ENCODE measurements at regions not wholly inside any gene's neighbourhood (a gene's known extent, or its start where the extent isn't known, plus 50 kb on each side); places are given as distances from the start of the nearest gene placed in this dataset.
A peak's percentile ranks its signal among the peaks of the same experiment; 100 is the strongest.

DNA sequence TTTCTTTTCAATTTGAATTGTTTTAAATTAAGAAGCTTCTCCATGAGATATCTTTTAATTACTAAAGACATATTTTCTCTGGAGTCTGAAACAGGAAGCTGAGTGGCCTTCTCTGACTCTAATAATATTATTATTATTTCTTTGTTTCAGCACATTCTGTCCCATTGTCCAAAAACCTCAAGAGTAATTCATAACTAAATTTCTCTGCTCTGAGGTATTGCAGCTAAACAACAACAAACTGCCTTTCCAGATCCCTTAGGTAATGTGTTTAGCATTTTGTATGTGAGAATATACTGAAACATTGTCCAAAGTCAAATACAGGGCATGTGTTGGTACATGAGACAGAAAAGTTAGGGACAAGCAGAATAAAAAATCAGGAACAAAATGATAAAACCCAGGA lies 199.0 kb upstream of the FAR2 start:
- DNase-seq (ENCODE audit: low spot score) = no peak
- in situ Hi-C loops (cut with HindIII; ENCODE audit: low sequenced_read_pairs) = no loop called here

DNA sequence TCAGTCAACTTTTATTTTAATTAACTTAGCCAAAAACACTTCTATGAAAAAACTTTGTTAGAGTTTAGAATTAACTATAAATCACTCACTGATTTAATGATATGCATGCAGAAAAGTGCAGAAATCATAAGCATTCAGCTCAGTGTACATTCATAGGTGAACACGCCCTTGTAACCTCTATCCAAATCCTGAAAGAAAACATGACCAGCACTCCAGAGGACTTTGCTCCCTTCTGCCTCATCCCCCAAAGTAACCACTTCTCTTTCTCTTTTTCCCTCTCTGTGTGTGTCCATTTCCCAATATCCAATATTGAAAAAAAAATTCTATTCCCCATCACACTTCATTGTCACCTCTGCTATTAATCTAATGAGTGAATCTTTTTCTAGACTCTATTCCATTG lies 197.1 kb upstream of the FAR2 start:
- in situ Hi-C loops (cut with HindIII; ENCODE audit: low sequenced_read_pairs) = no loop called here
- no peak for DNase-seq (ENCODE audit: low spot score)

DNA sequence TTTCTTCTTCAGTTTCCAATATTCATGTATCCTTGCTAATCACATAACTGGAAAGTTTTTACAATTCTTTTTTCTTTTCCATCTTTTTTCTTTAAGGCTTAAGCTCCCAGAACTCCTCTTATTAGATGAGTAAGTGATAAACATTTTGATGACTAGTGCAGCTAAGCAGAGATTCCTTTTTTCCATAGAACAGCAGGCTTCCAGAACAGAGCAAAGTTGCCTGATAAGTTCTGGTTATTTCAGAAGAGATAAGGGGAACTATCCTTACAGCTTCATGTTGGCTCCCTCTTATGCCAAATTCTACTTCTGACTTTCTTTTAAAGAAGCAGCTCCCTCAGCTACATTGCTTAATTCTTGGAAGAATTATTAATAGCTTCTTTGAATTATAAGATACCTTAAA lies 194.7 kb upstream of the FAR2 start:
- DNase-seq (ENCODE audit: low spot score) = no peak
- in situ Hi-C loops (cut with HindIII; ENCODE audit: low sequenced_read_pairs) = no loop called here

DNA sequence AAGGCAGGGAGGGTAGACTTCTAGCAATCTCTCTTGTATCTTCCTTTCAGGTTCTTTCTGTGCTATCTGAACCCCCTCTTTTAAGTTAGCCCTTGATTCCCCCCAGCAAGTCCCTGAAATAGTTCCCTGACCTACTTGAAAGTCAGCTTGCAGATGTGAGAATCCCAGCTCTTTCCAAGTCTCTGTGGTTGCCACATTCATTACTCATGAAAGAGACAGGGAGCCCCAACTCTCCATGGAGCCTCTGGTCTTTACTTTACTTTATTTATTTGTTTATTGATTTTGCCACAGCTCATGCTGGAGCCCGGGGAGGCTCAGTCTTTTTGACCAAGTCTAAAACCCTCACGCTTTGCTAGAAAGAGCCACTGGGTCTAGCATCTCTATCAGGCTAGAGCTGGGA lies 193.6 kb upstream of the FAR2 start:
- DNase-seq (ENCODE audit: low spot score) = no peak
- in situ Hi-C loops (cut with HindIII; ENCODE audit: low sequenced_read_pairs) = no loop called here

DNA sequence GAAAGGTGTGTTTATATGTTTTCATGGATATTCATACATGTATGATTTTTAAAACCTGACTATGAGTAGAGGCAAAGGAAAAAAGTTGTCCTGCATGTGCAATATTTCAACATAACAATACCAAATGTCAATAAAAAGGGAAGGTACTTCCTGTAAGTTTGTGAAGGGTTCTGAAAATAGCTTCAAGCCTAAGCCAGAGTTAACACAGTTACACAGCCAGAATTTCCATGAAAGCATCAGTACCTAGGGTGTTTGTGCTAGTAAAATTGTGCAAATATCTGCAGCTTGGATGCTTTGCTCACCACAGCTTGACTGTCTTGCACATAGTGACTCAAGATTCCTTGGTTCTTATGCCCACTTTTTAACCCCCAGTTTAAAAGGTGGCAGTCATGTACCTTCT lies 193.1 kb upstream of the FAR2 start:
- in situ Hi-C loops (cut with HindIII; ENCODE audit: low sequenced_read_pairs) = no loop called here
- DNase-seq (ENCODE audit: low spot score) = no peak

DNA sequence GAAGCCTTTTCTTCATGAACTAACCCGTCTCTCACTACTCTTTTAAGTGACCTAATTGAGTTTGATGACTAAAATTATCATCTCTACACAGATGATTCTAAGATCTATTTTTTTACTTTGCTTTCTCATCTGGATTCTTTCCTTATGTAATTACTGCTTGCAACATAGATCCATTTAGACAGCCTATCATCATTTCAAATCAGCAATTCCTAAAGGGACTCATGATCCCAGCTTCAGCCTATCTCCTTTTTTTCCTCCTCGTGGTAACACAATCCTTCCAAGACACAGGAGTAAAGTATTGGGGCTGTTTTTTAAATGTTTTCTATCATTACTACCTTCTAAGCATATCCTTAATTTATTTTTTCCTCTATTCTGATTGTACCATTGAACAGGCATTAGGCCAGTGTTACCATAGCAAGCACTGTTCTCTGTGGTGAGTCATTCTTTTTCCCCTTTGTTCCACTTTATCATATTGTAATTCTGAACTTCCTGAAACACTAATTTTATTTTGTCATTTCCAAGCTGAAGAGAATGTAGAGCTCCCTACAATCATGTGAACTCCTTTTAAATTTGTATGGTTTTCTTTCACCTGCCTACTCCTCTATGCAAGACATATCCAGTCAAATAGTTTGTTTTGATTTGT lies 190.4 kb upstream of the FAR2 start:
- in situ Hi-C loops (cut with HindIII; ENCODE audit: low sequenced_read_pairs) = no loop called here

DNA sequence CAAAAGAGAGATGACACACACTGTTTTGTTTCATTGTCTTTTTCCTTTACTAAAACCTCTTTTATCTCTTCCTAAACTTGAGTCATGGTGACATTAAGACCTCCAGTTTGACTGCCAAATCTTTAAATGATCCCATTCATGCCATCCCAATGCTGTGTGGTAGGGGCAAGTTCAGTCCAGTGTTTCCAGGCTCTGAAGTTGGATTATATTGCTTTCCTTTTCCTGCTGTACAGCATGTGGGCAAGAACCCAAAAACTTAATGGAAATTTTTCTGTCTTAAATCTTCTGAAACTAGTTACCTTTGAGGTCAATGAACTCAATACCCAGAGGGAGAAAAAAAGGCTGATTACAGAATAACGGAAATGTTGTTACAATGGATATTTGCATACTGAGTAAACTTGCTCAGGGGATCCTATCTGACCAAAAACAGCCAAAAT lies 187.1 kb upstream of the FAR2 start:
- in situ Hi-C loops (cut with HindIII; ENCODE audit: low sequenced_read_pairs) = no loop called here
- no peak for DNase-seq (ENCODE audit: low spot score)

More for the DNA sequence above, 190.4 kb upstream of the FAR2 start:
- no peak for DNase-seq (ENCODE audit: low spot score)

DNA sequence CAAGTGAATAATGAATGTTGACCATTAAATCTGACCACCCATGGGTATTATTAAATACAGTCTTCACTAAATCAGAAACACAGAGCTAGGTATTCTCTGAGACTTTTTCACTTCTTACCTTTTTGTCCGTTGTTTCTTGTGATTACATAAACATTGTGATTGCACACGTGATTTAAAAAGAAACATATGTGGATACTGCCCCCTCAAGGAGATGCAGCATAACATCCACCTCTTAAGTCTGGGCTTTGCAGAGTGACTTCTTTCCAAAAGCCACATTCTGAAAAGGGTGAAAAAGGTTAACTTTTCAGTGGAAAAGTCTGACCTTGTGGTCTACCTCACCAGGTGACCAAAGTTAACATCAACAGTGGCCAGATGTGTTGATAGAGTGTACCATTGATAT lies 185.5 kb upstream of the FAR2 start:
- no peak for DNase-seq (ENCODE audit: low spot score)
- in situ Hi-C loops (cut with HindIII; ENCODE audit: low sequenced_read_pairs) = no loop called here

DNA sequence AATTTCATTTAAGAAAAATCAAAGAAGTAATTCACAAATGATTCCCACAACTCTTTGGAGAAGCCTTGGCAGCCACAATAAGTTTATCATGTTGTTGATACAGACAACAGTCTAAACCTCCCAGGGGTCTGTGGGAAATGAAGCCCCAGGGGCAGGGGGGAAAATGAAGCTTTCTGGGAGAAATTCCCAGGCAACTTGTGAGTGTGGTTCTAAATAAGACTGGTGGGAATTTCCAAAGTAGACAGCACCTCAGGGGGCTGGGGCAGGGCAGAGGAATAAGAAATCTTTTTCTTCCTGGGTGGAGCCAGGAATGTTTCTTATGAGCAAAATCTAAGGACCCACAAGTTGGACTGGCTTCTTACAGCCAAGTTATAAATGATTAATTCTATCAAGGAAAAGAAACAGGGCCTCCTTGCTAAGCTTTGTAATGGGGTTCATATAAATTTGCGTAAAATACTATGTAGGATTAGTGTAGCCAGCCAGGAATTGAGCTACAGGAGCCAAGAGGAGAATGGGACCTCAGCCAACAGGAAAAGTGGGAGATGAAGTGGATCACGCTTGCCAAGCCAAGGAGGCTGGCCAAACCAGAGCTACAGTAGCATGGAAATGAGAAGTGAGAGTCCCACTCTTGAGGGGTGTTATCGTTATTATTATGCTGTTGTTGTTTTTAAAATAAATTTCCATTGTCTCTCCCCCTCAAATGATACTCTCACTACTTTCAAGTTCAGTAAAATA lies 182.9 kb upstream of the FAR2 start:
- peak; percentile 64 for DNase-seq (ENCODE audit: low spot score)
- in situ Hi-C loops (cut with HindIII; ENCODE audit: low sequenced_read_pairs) = no loop called here

DNA sequence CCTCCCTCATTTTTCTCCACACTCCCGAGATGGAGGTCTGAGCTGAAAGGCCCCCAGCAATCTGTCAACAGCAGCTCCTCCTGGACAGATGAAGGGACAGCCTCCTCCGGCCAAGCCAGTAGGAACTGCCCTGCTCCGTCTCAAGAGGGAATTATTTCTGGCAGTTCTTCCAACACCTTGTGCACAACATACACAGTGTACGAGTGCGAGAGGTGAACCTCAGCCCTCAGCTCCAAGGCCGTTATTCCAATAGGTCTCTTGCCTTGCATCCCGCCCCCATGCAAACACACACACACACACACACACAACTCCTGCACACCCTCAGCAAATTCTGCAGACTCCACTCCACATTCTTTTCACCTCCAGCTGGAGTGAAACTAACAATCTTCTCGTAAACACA lies 181.7 kb upstream of the FAR2 start:
- in situ Hi-C loops (cut with HindIII; ENCODE audit: low sequenced_read_pairs) = no loop called here
- no peak for DNase-seq (ENCODE audit: low spot score)

DNA sequence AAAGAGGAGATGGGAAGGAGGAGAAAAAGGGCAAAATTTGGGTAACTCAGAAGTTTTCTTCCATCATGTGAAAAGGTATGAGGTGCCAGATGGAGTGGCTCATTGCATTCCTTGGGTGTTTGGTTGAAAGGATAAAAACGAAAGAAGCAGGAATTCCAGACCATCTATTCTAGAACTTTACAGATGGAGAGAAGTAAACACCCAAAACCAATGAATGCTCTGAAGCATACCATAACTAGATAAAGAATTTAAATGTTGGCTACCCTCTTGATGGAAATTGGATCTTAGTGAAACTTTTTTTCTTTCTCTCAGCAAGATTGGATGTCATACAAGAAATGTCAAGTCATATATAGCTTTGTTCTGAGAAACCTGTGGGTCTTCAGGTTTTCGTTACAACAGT lies 175.6 kb upstream of the FAR2 start:
- DNase-seq (ENCODE audit: low spot score) = no peak

DNA sequence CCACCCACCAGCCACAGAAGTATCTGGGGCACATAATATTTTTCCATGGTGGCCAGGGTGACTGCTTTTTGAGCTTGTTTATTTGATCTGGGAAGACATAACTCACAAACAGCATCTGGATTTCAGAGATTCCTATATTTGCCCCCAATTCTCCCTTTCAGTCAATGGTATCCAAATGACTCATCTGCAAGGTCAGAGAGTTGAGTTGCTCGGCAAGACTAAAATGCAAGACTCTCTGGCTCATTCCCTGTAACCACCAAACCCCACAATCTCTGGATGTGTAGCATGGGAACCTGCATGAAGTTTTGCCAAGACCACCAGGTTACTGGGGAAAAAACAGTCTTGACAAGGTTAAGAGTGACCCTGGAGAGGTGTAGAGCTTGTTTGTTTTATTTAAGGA lies 174.9 kb upstream of the FAR2 start:
- in situ Hi-C loops (cut with HindIII; ENCODE audit: low sequenced_read_pairs) = no loop called here

More for the DNA sequence above, 175.6 kb upstream of the FAR2 start:
- in situ Hi-C loops (cut with HindIII; ENCODE audit: low sequenced_read_pairs) = no loop called here

DNA sequence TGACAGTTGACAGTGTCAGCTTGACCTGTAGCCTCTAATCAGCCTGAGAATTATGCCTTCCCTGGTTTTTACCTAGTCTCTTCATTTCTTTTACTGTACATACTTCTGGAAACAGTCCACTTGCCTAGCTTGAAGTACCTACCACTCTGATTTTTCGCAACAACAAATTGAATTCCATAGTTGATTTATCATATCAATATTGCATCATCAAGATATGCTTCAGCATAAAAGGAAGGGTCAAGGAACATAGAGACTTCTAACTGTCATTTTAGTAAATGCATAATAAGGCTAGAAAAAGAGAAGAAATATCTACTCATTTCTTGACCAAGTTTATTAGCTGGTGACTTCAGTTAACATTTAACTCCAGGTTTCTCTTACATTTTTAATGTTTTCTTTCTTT lies 174.2 kb upstream of the FAR2 start:
- in situ Hi-C loops (cut with HindIII; ENCODE audit: low sequenced_read_pairs) = no loop called here
- DNase-seq (ENCODE audit: low spot score) = no peak

More for the DNA sequence above, 174.9 kb upstream of the FAR2 start:
- DNase-seq (ENCODE audit: low spot score) = no peak

DNA sequence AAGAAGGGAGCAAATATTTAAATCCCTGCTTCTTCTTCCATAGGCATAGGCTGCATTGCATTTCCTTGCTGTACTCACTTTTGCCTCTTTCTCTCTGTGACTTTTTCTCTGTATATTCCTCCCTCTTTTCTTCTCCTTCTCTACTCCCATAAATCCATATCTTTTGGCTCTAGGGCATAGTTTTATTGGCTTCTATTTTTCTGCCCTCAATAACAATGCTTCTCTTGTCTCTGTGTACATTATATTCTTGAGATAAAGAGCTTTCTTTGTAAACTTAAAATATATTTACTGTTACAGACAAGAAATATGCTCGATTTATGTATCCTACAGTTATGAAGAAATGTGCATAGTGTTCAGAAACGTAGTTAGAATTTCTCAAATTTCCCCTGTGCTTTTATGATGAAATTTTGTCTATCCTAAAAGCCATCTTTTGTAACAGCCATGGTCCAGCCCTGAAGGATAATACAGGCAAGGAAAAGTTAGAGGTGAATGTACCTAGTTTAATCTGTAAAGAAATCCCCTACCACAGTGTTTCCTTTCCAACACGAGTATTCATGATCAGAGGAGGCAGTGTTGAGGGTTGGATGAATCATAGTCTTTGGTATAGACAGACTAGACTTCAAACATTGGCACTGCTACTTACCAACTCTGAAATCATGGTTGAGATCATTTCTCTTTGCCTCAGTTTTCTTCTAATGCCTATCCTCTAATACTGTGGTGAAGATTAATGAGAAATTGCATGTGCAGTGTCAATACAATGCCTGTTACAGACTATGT lies 173.3 kb upstream of the FAR2 start:
- DNase-seq (ENCODE audit: low spot score) = no peak
- in situ Hi-C loops (cut with HindIII; ENCODE audit: low sequenced_read_pairs) = no loop called here

DNA sequence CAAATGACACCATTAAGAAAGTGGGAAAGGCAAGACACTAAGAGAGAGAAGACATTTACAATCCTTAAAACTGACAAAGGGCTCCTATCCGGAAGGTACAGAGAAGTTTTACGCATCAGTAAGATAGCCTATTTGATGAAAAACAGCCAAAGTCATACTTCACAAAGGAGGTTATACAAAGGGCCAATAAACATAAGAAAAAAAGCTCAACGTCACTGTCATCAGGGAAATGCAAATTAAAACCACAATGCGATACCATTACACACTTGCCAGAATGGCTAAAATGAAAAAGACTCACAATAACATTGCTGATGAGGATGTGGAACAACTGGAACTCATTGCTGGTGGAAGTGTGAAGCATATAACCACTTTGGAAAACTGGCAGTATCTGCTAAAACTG lies 168.6 kb upstream of the FAR2 start:
- in situ Hi-C loops (cut with HindIII; ENCODE audit: low sequenced_read_pairs) = no loop called here

DNA sequence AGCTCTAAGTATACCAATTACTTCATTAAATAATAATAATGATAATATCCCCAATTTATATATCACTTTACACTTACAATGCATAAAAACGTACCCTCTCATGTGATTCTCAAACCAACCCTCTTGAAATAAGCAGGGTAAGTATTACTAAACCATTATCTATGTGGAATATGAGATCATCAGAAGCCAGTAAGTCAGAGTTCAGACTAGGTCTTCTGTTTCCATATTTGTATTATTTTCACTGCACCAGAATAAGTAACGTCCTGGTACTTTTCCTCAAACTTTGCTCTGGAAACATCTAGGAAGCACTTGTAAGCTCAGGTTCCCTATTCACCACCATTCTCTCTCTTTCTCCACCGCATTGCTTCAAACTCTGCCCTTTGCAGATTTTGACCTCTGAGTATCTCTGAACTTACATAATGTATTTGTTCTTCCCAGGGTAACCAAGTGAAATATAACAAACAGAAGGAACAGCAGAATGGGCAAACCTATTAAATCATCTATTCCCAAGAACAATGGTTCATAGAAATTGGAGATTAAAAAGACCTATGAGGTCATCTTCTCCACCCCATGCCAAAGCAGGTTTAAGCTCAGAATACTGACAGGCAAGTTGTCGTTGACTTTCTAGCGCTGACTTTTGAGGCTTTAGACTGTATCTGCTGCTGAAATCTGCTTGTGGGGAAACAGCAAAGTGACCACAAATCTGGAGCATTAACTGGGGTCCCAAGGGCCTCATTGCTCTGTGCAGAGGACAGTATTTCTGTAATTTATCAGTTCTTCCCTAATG lies 161.3 kb upstream of the FAR2 start:
- in situ Hi-C loops (cut with HindIII; ENCODE audit: low sequenced_read_pairs) = no loop called here
- no peak for DNase-seq (ENCODE audit: low spot score)

More for the DNA sequence above, 168.6 kb upstream of the FAR2 start:
- DNase-seq (ENCODE audit: low spot score) = no peak

DNA sequence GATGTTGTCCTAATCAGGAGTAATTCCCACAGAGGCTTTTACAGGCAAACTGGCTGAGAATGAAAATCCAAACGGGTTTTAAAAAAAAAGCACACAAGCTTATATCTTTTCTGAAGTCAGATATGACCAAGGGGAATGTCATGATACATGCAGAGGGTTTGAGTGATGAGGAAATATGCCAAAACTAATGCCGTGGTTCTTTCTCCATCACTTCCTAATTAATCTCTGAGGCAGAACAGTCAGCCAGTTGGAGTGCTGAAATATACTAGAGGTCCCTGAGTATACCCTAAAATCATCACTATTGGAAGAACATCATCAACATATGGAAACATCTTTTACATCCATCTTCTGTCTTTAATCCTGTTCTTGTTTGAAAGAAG lies 160.8 kb upstream of the FAR2 start:
- in situ Hi-C loops (cut with HindIII; ENCODE audit: low sequenced_read_pairs) = no loop called here
- no peak for DNase-seq (ENCODE audit: low spot score)

DNA sequence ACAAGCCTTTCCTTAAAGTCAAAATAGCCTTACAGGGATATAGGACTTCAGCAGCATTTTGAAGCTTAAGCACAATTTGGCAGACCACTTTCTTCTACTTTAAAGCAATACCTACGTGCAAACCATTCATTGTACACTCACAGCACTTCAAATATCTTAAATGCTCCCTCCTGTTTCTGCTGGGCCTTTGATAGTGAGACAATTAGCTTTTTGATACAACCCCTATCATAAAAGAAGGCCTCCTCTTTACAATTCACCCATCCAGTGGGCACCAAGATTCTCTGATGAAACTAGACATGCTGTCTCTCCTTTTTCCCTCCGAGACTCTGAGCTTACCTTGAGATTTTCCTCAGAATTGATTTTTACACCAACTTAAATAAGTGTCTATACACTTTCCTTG lies 157.5 kb upstream of the FAR2 start:
- no peak for DNase-seq (ENCODE audit: low spot score)
- in situ Hi-C loops (cut with HindIII; ENCODE audit: low sequenced_read_pairs) = no loop called here

DNA sequence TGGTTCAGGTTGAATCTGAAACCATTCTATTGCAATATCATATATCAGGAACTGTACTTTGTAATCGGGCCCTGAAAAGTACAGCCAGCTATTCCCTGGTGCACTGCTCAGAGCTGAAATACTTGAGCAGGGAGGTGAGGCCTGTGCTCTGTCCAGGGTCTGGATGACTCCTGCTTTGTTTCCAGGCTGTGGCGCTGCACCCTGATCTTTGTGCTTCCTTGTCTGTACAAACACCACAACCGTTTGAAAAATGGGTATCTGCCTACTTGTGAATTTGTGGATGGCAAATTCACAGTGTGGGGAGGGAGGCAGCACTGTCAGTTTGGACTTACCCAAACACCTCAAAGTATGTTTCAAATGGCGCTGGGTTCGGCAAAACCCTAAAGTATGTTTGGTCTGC lies 155.4 kb upstream of the FAR2 start:
- in situ Hi-C loops (cut with HindIII; ENCODE audit: low sequenced_read_pairs) = no loop called here
- no peak for DNase-seq (ENCODE audit: low spot score)
